IMR-90 (cell line): ENCODE measurements at regions not wholly inside any gene's neighbourhood (a gene's known extent, or its start where the extent isn't known, plus 50 kb on each side); places are given as distances from the start of the nearest gene placed in this dataset.

Experiments used
- ATAC-seq: fragments of 200-7000 bp; cut with Tn5 transposase; 2 replicates; pipeline ENCODE4 v1.9.1; 2020; ENCODE audit warnings: low read depth, mild to moderate bottlenecking, moderate library complexity
- BruUV-seq: library from RNA; stranded (reverse); fragments of 400-500 nt; replicated peaks from 2 replicates; lab custom pipeline; 2021; lab: Mats Ljungman, UMichigan
- CTCF ChIA-PET: fragments of 300-600 bp; formaldehyde crosslinking; extraction: SDS; loops from one replicate; lab custom pipeline; 2021; ENCODE audit warnings: antibody characterized with exemption; lab: Yijun Ruan, JAX
- POLR2A ChIA-PET: fragments of 300-600 bp; sonication (Branson Sonifier 250); formaldehyde crosslinking; loops from one replicate; lab custom pipeline; 2022; ENCODE audit warnings: antibody characterized with exemption; ENCODE audit not compliant: unreplicated experiment; lab: Charles Lee
- DNase-seq: peaks from one replicate; pipeline ENCODE4 v3.0.0; 2013
- H2AFZ ChIP-seq: replicated peaks from 2 replicates; pipeline ENCODE3; 2013; ENCODE audit warnings: low read length, mild to moderate bottlenecking; ENCODE audit not compliant: poor library complexity
- H2AK5ac ChIP-seq: 2 replicates; pipeline ENCODE4 v1.6.1; 2013; ENCODE audit warnings: low read depth, low read length, inconsistent platforms
- H2AK9ac ChIP-seq: replicated peaks from 2 replicates; pipeline ENCODE3; 2013; ENCODE audit warnings: mild to moderate bottlenecking, low read depth, low read length, moderate library complexity; ENCODE audit not compliant: poor library complexity
- H2BK120ac ChIP-seq: 2 replicates; pipeline ENCODE4 v1.6.1; 2013; ENCODE audit warnings: low read depth, low read length, inconsistent platforms
- H2BK15ac ChIP-seq: 3 replicates; pipeline ENCODE4 v1.6.1; 2013; ENCODE audit warnings: low read depth, low read length, inconsistent platforms
- H2BK20ac ChIP-seq: 2 replicates; pipeline ENCODE4 v1.6.1; 2013; ENCODE audit warnings: low read depth, mild to moderate bottlenecking, inconsistent platforms, low read length, moderate library complexity
- H2BK5ac ChIP-seq: 2 replicates; pipeline ENCODE4 v1.6.1; 2013; ENCODE audit warnings: mild to moderate bottlenecking, low read depth, low read length, inconsistent platforms; ENCODE audit not compliant: poor library complexity, severe bottlenecking
- H3K14ac ChIP-seq: replicated peaks from 2 replicates; pipeline ENCODE4 v1.6.1; 2013; ENCODE audit warnings: low read depth, low read length, inconsistent platforms
- H3K18ac ChIP-seq: 2 replicates; pipeline ENCODE4 v1.6.1; 2013; ENCODE audit warnings: low read depth, low read length, control low read depth
- H3K23ac ChIP-seq: 2 replicates; pipeline ENCODE4 v1.6.1; 2013; ENCODE audit warnings: low read depth, low read length, inconsistent platforms
- H3K27ac ChIP-seq: 2 replicates; pipeline ENCODE4 v1.5.1; 2013; ENCODE audit warnings: mild to moderate bottlenecking, control low read depth, low read length; ENCODE audit not compliant: insufficient read depth
- H3K27me3 ChIP-seq: 2 replicates; pipeline ENCODE4 v1.6.1; 2013; ENCODE audit warnings: low read length; ENCODE audit not compliant: control insufficient read depth, insufficient read depth
- H3K36me3 ChIP-seq: 2 replicates; pipeline ENCODE4 v1.6.1; 2013; ENCODE audit warnings: low read length, mixed read lengths; ENCODE audit not compliant: control insufficient read depth, insufficient read depth
- H3K4ac ChIP-seq: 2 replicates; pipeline ENCODE4 v1.6.1; 2013; ENCODE audit warnings: low read depth, low read length, inconsistent platforms
- H3K4me1 ChIP-seq: 2 replicates; pipeline ENCODE4 v1.6.1; 2013; ENCODE audit warnings: low read length, mixed read lengths; ENCODE audit not compliant: control insufficient read depth, insufficient read depth
- H3K4me2 ChIP-seq: 2 replicates; pipeline ENCODE4 v1.6.1; 2013; ENCODE audit warnings: low read depth, mild to moderate bottlenecking, control low read depth, low read length, moderate library complexity
- H3K4me3 ChIP-seq: 2 replicates; pipeline ENCODE4 v1.5.1; 2013; ENCODE audit warnings: low read depth, mild to moderate bottlenecking, control low read depth, low read length, moderate library complexity; ENCODE audit not compliant: insufficient read depth
- H3K56ac ChIP-seq: 2 replicates; pipeline ENCODE4 v1.6.1; 2013; ENCODE audit warnings: low read length, inconsistent platforms; ENCODE audit not compliant: insufficient read depth; ENCODE audit errors: extremely low read depth
- H3K79me1 ChIP-seq, 2 experiments: 2 replicates each; pipeline ENCODE4 v1.6.1; 2013; ENCODE audit warnings: low read length in 2 of 2, inconsistent platforms in 1 of 2, low read depth in 1 of 2
- H3K9ac ChIP-seq: 2 replicates; pipeline ENCODE4 v1.6.1; 2013; ENCODE audit warnings: low read depth, low read length, control low read depth
- H3K9me1 ChIP-seq: 2 replicates; pipeline ENCODE4 v1.6.1; 2013; ENCODE audit warnings: low read length, inconsistent platforms; ENCODE audit not compliant: insufficient read depth
- H3K9me3 ChIP-seq: 2 replicates; pipeline ENCODE4 v1.6.1; 2013; ENCODE audit warnings: low read length; ENCODE audit not compliant: control insufficient read depth, insufficient read depth
- H4K20me1 ChIP-seq: 2 replicates; pipeline ENCODE4 v1.6.1; 2013; ENCODE audit warnings: low read length, inconsistent platforms; ENCODE audit not compliant: insufficient read depth
- H4K5ac ChIP-seq: 2 replicates; pipeline ENCODE4 v1.6.1; 2013; ENCODE audit warnings: mild to moderate bottlenecking, low read depth, low read length, control low read depth
- H4K8ac ChIP-seq, 2 experiments: 2 replicates each; pipeline ENCODE4 v1.6.1; 2013; ENCODE audit warnings: low read depth in 2 of 2, low read length in 2 of 2, control low read depth in 1 of 2, inconsistent platforms in 1 of 2
- H4K91ac ChIP-seq: 2 replicates; pipeline ENCODE4 v1.6.1; 2013; ENCODE audit warnings: low read depth, low read length, inconsistent platforms; ENCODE audit not compliant: insufficient read depth
- BHLHE40 ChIP-seq: fragments of 150-350 bp; IDR thresholded peaks from 2 replicates; pipeline ENCODE4 v1.6.1; 2016; ENCODE audit warnings: mild to moderate bottlenecking, low read depth, low read length
- CEBPB ChIP-seq: IDR thresholded peaks from 2 replicates; pipeline ENCODE4 v1.6.1; 2012; ENCODE audit warnings: low read depth, low read length, improper control_type of control experiment
- CHD1 ChIP-seq: IDR thresholded peaks from 2 replicates; pipeline ENCODE4 v1.6.1; 2012; ENCODE audit warnings: low read depth, low read length, improper control_type of control experiment
- CTCF ChIP-seq: conservative IDR thresholded peaks from 2 replicates; pipeline ENCODE4 v1.5.1; 2012; ENCODE audit warnings: mild to moderate bottlenecking, low read depth, low read length, improper control_type of control experiment
- FOS ChIP-seq: fragments of 150-350 bp; IDR thresholded peaks from 2 replicates; pipeline ENCODE4 v1.6.1; 2016; ENCODE audit warnings: low read depth, low read length
- MAFK ChIP-seq: IDR thresholded peaks from 2 replicates; pipeline ENCODE4 v1.6.1; 2012; ENCODE audit warnings: low read depth, low read length, improper control_type of control experiment
- MAZ ChIP-seq: IDR thresholded peaks from 2 replicates; pipeline ENCODE4 v1.6.1; 2012; ENCODE audit warnings: low read depth, mild to moderate bottlenecking, low read length, improper control_type of control experiment, moderate library complexity, borderline replicate concordance
- MXI1 ChIP-seq: IDR thresholded peaks from 2 replicates; pipeline ENCODE4 v1.6.1; 2012; ENCODE audit warnings: low read depth, mild to moderate bottlenecking, low read length, moderate library complexity, borderline replicate concordance
- NFE2L2 ChIP-seq: fragments of 150-350 bp; IDR thresholded peaks from 2 replicates; pipeline ENCODE4 v1.6.1; 2016; ENCODE audit warnings: low read depth, mild to moderate bottlenecking, low read length
- POLR2A ChIP-seq: IDR thresholded peaks from 2 replicates; pipeline ENCODE4 v1.6.1; 2012; ENCODE audit warnings: mild to moderate bottlenecking, low read depth, low read length
- RAD21 ChIP-seq: IDR thresholded peaks from 2 replicates; pipeline ENCODE4 v1.6.1; 2012; ENCODE audit warnings: low read length, improper control_type of control experiment
- SMC3 ChIP-seq: fragments of 150-350 bp; IDR thresholded peaks from 2 replicates; pipeline ENCODE4 v1.6.1; 2016; ENCODE audit warnings: low read depth, mild to moderate bottlenecking, antibody characterized with exemption, low read length, moderate library complexity
- USF2 ChIP-seq: fragments of 150-350 bp; IDR thresholded peaks from 2 replicates; pipeline ENCODE4 v1.6.1; 2017; ENCODE audit warnings: mild to moderate bottlenecking, antibody characterized with exemption, low read length, low read depth
- WGBS, 2 experiments: methylation state at CpG; one replicate each; pipeline versions ENCODE4 v1.1.5 to v1.1.7; 2013; ENCODE audit warnings: missing lambda C conversion rate in 2 of 2; ENCODE audit not compliant: insufficient read length in 1 of 2; ENCODE audit errors: extremely low coverage in 2 of 2; 5-methylcytosine and 5-hydroxymethylcytosine counted together
- dilution Hi-C: fragments of 300-500 bp; cut with HindIII; formaldehyde crosslinking; loops from one replicate; pipeline ENCODE4 v1.14.3; 2018; ENCODE audit warnings: low sequenced_read_pairs; ENCODE audit not compliant: unreplicated experiment
- in situ Hi-C: fragments of 300-500 bp; cut with MboI; formaldehyde crosslinking; loops from 3 replicates; pipeline ENCODE4 v1.14.3; 2019; ENCODE audit warnings: low sequenced_read_pairs, inconsistent platforms, mixed read lengths
- intact Hi-C: fragments of 100-400 bp; cut with micrococcal nuclease; formaldehyde crosslinking; loops from 2 replicates; pipeline ENCODE4 v1.10.0; 2022
- TF ChIP-seq, protein P1 (sequence below): fragments of 150-350 bp; IDR thresholded peaks from 2 replicates; pipeline ENCODE4 v1.6.1; 2016; ENCODE audit warnings: low read depth, mild to moderate bottlenecking, low read length, moderate library complexity, borderline replicate concordance

- ATAC-seq: no peak
- no peak overlapping the region for H3K4me2 ChIP-seq
- H3K4me1 ChIP-seq: no peaks in the 10 kb centered on the region
- H2BK15ac ChIP-seq: no peak overlapping the region
- dilution Hi-C loops (no loop called here), in situ Hi-C loops (no loop called here), intact Hi-C loops (no loop called here)
- H4K20me1 ChIP-seq: no peaks in the 10 kb centered on the region
- H3K27ac ChIP-seq: no peak overlapping the region
- no peak overlapping the region for H2AFZ ChIP-seq
- no peak overlapping the region for H2BK120ac ChIP-seq
- H2BK20ac ChIP-seq: no peak overlapping the region
- no peak overlapping the region for H2AK5ac ChIP-seq
- POLR2A ChIA-PET: no interaction called here
- no peak overlapping the region for H3K56ac ChIP-seq
- no peak overlapping the region for H3K23ac ChIP-seq
- no peak overlapping the region for H4K5ac ChIP-seq
- H3K4me3 ChIP-seq: no peak overlapping the region
- no peaks in the 10 kb centered on the region for H3K36me3 ChIP-seq
- H3K79me1 ChIP-seq: no peaks in the 10 kb centered on the region
- H2BK5ac ChIP-seq: no peak overlapping the region
- no peaks in the 10 kb centered on the region for H3K9me3 ChIP-seq
- no peak overlapping the region for H3K9ac ChIP-seq
- H4K91ac ChIP-seq: no peak overlapping the region
- H3K27me3 ChIP-seq: no peaks in the 10 kb centered on the region; the same call in 1 of the 2 replicates
- BruUV-seq: no TSS peak
- no peak overlapping the region for H4K8ac ChIP-seq
- CTCF ChIA-PET: no interaction called here
- no peaks in the 10 kb centered on the region for H3K9me1 ChIP-seq
- no peak overlapping the region for H2AK9ac ChIP-seq
- H3K18ac ChIP-seq: no peak overlapping the region
- H3K14ac ChIP-seq: no peak overlapping the region
- no peak overlapping the region for H3K4ac ChIP-seq
- DNase-seq: no peak
- TF ChIP-seq NFE2L2 (no peak), POLR2A (no peak), MAFK (no peak), FOS (no peak), CEBPB (no peak), MXI1 (no peak), RAD21 (no peak), SMC3 (no peak), BHLHE40 (no peak), CHD1 (no peak), USF2 (no peak), CTCF (no peak), MAZ (no peak)
- TF ChIP-seq, protein P1, sequence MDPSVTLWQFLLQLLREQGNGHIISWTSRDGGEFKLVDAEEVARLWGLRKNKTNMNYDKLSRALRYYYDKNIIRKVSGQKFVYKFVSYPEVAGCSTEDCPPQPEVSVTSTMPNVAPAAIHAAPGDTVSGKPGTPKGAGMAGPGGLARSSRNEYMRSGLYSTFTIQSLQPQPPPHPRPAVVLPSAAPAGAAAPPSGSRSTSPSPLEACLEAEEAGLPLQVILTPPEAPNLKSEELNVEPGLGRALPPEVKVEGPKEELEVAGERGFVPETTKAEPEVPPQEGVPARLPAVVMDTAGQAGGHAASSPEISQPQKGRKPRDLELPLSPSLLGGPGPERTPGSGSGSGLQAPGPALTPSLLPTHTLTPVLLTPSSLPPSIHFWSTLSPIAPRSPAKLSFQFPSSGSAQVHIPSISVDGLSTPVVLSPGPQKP: no peak
- WGBS, 2 experiments: no CpG with 5 or more reads among the region's 3 CpGs
Observed at GRCh38 chr7:81140775-81141174, 221.9 kb upstream of the SEMA3C start.
